SKM-1 treated with dmso at 0.1 percent for 144 hours (cell line): ENCODE measurements at regions not wholly inside any gene's neighbourhood (a gene's known extent, or its start where the extent isn't known, plus 50 kb on each side); places are given as distances from the start of the nearest gene placed in this dataset.
A peak's percentile ranks its signal among the peaks of the same experiment; 100 is the strongest.
"Not testable (repeated sequence)": the region's sequence is repeated elsewhere in the genome, so short reads cannot be mapped to it uniquely, and the experiment has no call there.

ENCODE experiments used
- DNase-seq: peaks from one replicate; lab custom pipeline; 2025; ENCODE audit not compliant: unreplicated experiment; lab: John Stamatoyannopoulos, UW

DNA sequence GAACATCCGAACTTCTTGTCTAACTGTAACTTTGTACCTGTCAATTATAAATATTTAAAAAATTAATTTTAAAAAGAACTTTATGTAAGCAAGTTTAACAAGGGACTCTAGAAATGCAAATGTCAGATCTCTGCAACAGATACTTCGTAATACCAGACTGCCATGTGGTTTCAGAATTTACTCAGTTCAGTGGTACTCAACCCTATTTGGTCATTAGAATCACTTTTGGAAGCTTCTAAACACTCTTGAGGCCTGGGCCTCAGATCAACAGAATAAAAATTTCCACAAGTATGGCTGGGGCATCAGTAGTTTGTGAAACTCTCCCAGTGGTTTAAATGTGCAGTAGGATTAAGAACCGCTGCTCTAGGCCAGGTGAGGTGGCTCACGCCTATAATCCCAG, 139.5 kb upstream of the SMYD2 start:
- DNase-seq: no peak

DNA sequence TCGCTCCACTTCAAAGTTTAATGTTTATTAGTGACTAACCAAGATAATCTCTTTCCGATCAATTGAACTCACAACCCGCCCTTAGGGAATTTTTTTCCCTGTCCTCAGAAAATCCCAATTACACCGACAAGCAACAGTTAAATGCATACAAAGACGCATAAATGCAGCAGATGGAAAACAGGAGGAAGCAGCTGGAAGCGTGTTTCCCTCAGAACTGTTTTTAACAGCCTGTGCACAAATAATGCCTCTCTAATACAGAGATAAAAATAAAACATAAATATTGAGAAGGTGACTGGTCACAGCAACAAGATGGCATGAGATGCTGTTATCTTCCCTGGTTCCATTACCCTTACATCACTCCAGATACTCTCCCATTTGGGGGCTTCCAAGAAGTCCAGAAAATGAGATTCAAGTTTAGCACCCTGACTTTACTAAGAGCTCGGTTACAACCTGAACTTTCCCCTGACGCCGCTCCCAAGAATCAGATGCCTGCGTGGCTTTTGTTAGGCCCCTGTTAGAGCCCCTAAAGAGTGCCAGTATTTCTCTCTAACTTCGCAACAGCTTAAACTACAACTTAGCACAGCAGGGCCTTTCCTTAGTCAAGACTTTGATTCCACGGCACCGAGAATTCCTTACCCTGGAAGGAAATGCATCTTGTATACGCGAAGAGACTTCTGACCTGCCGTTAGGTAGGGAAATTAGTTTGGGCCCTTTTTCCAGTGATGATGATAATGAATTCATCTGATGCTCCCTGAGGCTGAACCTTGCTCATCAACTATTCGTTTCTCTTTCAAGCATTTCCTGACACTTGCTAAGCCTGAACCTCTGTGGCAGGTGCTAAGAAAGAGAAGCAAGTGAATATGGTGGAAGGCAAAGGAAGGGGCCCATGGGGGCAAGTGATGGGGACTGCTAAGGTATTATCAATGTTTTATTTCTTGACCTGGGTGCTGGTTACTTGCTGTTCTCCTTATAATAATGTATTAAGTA, 137.7 kb upstream of the SMYD2 start:
- DNase-seq: no peak

DNA sequence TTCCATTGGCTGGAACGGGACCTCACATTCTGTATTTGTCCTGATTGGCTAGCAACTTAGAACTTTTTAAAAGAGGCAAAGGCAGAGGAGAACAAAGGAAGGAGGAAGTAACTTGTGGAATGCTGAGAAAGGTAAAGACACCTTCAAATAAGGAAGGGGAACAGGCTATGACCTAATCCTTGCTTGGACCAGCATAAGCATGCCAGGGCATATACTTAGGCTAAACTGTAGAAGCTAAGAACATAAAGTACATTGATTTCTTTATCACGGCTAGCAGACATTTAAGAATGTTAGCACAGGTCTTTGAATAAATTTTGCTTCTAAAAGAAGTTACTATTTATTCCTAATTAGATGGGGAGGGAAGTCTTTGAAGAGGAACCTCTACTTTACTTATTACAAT, 136.4 kb upstream of the SMYD2 start:
- not testable (repeated sequence) for DNase-seq

DNA sequence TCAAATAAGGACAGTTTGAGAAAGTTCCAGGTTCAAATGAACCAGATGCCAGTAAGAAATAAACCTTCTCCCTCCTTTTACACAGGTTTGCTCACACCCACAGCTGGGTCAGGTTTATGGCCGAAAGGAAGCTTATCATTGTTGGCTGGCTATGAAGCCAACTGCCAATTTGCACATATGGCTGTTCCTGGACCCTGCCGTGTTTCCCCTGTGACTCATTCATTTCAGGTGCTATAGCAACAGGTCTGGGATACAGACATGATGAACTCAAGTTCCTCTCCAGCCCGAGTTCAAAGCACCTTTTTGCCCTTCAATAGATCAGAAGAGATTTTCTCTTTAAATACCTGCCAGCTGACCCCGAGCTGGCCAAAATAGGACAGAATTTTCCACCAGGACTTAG, 134.4 kb upstream of the SMYD2 start:
- DNase-seq: no peak

DNA sequence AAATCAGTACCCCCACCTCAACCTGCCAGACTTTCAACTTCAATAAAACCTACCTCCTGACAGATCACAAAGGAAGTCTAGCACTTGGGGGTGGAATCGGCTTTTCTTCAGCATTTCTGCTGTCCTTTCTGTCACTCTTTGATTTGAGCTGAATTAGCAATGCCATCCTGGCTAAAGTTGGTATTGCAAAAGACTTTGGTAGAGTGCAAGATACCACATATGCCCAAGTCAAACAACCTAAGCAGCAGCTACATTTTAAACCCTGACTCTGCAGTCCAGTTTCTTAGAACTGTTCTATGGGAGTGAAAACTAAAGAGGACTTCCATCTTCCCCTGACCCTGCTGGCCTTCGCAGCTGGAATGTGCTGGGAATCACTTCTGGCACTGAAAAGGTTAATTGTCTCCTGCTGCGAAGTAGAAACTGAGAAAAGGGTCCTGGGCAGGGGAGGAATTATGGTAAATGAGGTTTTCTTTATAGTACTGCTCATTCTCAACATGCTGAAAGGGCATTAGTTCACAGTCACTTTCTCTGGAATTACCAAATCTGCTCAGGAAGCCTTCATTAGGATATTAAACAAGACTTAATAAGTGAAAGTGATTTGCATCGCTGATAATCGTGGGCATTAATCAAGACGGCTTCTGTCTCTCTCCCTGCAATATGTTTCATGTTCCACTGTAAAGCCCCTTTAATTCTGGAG, 126.2 kb upstream of the SMYD2 start:
- no peak for DNase-seq

DNA sequence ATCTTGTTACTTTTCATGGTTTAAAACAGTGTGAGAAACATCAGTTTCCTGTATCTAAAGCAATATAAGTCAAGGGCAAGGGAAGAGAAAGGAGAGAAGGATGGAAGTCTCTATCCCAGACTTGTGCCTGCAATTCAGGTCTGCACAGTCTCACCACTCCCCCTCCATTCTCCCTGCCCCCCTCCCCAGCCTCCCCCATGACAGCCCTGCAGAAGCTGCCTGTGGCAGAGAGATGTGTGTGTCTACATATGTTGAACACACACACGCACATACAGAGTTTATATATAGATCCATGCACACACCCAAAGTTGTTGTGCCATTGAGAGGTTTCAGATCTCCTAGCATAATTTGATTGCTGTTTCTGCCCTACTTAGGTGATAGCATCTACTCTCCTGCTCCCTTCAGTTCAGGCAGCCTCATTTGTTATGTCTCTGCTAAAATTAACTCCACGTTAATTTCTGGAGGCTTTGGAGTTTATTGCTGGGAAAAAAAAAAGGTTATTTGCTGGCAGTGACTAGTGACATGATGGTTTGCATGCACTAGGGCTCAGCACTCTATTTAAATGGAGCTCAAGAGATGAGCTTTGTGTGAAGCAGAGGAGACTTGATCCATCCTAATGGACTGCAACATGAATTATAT, 124.9 kb upstream of the SMYD2 start:
- DNase-seq: no peak

DNA sequence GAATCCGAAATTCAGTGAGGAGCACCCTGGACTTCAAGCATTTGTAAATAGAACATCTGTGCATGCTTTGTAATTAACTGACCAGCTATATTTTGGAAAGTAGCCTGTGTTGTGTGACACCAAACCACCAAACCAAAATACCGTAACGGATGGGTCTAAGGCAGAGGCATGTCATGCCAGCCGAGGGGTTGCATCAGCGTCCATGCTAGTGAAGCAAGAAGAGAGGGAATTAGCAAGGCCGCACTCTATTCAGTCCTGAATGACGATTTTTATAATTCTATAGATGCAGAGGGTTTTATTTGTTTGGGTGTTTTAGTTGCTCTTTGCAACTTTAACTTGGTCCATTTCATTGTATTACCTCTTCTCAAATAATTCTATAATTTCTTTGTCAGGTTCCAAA, 116.8 kb upstream of the SMYD2 start:
- DNase-seq: no peak

DNA sequence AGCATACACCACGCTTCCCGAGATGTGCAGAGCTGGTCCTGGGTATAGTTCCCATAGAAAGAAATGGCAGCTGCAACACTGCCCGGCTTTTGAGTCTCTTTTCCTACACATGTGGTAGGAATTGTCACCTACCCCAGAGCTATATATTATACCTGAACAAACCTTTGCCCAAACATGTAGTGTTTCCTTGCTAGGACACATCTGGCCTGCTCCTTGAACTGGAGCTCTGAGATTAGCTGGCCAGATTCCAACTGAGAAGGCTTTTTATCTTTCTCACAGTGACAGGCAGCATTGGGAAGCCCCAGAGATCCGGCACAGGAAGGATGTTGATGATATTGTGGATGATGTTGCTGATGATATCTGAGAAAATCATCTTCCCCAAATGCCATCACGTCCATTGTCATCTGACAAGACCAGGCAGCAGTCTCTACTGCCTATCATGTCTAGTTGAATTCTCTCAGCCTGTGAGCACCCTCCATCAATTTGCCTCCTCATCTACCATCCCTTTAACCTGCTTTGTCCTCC, 115.0 kb upstream of the SMYD2 start:
- DNase-seq: no peak

DNA sequence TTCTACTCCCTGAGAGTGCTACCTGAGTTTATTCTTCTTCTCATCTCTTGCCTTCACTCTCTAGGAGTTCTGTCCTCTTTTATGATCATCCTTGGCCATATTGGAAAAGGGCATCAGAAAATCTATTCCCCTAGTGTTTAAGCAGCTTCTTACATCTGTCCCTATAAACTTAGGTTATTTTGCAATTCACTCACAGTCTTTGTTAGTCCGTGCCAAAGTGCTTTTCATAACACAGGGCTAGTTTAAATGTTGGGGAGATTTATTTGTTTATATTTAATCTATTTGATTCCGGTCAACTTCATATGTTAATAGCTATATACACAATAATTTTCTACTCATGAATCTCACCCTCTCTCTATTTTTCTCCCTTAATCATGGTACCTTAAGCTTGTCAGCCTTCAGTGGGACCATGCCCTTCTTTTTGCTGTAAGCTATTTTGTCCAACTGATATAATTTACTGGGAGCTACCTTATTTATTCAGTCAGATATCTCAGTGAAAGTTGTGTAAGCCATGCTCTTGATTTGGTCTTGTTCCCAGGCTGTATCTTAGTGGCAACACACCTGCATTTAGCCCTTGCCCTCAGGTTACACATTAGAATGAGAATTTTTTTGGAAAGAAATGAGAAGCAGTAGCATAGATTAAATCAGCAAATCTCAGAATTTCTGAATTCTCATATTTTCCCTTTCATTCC, 106.3 kb upstream of the SMYD2 start:
- DNase-seq: no peak

DNA sequence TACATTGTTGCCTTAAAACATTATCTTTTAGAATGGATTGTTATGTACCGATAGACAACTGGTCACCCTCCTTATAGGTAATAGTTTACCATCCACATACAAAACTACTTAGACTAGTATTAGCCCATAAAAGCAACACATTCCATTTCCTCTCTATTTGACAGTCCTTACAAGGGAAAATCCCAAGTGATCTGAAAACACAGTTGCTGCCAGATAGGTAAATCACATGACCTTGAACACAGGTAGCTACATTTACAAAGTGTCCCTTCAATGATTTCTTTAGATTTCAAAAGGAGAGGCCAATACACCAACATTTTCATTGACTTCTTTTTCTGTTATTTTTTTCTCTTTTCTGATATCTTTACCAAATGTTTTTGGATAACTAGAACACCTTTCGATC, 102.9 kb upstream of the SMYD2 start:
- no peak for DNase-seq

DNA sequence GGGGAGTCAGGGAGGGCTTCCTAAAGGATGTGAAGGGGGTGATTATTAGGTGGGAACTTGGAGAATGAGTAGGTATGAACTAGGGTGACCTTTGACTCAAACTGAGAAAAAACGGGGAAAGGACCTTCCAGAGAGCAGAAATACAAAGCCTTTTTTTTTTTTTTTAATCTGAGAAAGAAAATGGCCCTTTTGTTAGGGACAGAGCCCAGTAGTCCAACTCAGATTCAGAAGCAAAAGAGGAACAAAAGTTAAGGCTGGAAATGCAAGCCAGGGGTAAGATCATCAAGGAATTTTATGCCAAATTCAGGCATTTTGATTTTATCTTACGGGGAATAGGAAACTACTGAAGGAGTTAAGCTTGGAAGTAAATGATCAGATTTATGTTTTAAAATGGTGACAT, 96.0 kb upstream of the SMYD2 start:
- no peak for DNase-seq

DNA sequence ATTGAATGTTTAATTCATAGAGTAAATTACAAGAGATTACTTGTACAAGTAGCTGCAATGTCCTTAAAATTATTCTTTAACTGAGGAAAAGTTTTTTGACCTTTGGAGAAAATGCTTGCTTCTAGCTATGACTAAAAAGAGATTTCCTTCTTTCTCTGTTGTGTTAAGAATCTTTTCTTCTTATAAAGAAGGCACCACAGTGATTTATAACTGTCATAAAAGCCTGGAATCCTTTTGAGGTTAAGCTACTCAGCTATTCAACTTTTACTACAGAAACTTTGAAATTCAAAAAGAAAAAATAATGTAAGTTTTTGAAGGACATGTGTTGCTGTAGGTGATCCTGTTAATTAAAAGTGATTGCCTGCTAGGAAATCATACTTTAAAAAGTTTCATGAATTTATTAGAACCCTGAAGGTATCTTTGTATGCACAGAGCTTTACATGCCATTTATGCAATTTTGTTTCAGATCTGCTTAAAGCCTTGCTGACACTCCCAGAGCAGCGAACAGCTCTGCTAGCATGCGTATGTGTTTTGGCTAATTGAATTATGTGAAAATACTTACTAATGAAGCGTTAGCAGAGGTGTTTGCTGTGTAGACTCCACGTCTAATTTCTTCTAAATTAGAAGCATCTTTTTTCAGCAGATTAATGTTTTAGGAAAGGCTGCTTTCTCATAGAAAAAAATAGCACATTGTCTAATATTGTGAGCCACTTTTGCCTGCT, 94.7 kb upstream of the SMYD2 start:
- no peak for DNase-seq

DNA sequence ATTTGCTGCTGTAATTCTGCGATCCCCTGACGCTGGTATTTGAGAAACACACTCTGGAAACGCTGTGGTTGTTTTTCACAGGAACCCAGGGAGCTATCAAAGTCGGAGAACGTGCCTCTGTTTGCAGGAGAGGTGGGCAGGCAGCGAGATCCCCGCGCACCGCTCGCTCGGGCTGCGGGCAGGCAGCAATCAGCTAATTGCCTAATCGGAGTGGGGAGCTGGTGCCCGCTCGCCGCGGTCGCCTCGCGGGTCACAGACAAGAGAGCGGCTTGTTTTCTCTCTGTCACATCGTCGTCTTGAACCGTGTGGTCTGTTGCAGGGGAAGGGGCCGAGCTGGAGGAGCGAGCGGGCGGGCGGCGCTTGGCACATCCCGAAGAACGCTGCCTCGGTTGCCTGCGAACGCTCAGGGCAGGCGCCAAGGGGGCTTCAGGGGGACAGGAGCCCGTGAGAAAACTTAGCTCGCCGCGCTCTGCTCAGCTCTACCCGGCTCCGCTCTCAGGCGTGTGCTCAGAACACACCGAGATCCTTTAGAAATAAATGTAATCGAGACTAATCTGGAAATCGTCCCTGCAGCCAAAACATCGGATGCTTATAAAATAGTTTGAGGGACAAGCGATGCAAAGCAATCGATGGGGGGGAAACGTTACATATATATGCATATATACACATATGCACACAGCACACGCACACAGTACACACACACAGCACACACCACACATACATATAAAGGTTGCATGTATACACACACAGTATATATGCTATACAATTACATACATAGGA, 93.6 kb upstream of the SMYD2 start:
- DNase-seq: no peak

DNA sequence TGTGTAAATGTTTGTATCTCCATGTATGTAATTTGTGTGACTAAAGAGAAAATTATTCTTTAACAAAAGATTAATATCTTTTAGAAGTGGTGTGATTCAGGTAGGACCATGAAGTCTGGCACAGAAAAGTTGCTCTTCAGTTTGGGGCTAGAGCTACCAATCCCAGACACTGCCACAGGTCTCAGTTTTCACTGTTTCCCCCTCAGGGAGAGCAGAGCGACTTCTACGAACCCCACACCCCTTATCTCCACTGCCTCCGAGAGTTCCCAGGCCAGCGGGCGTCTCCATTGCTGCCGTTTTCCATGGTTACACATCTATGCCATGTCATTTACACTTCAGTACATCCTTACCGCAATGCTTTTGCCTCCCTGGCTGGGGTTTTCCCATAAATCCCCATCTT, 93.0 kb upstream of the SMYD2 start:
- DNase-seq: no peak

DNA sequence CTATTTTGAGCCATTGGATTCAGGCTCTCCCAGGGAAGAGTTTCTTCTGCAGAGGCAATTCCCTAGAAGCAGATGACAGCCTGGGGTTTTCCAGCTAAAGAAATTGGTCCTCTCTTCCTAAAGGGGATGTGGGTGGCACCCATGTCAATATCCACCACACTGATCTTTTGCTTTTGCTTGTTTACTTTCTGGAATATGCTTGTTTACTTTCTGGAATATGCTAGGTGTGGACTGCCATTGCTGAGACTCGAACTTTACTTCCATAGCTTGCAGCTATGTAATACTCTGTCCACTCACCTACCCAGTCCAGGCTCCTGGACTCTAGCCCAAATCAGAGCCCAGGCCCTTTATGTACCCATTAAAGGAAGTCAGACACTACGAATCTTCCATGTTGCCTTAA, 92.1 kb upstream of the SMYD2 start:
- no peak for DNase-seq

DNA sequence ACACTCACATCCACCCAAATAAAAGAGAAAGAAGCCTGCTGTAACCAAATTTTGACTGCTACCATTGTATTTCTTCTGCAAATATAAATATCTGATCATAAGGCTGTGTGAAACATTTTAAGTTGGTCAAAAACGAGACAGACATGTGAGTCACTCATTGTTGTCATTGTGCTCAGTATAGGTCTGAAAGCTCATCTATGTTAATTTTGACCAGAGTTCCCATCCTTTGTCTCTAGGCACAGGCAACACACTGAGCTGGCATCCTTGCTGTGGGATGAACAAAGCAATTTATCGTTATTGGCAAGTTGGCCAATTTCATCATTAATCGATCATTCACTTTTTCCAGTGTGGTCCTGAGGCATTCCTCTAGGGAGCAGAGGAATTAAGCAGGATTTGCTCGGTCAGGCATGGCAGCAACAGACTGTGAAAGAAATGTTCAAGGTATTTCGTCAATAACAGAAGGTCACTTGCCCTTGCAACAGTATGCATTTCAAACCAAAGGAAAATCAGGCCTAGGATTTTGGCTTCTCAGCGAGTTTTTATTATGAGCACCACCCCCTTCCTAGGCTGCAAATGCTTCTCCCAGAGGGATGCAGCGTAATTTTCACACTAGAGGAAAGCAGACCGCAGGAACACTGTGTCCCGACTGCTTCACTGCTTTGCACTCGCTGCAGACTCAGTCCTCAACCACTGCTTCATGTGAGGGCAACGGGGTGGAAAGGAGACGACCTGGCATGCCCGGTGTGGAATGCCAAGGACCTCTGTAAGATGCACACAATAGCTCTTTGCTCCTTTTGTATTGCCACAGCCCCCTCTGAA, 87.9 kb upstream of the SMYD2 start:
- DNase-seq: no peak

DNA sequence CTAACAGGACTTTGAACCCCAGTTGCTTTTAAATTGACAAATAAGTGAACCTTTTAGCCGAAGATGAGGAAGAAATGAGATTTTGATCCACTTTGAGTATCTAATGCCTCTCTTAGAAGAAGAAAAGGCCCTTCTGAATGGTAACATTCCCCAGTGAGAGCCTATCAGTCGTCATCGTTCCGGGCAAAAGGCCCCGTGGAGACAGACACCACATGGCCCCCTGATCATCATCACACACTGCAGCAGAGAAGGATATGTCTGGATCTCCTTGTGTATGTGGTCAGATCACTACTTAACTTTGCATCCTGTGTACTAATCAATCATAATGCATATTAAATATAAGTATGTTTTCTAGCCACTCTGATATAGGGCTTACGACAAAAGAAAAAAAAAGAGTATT, 87.3 kb upstream of the SMYD2 start:
- DNase-seq: no peak

DNA sequence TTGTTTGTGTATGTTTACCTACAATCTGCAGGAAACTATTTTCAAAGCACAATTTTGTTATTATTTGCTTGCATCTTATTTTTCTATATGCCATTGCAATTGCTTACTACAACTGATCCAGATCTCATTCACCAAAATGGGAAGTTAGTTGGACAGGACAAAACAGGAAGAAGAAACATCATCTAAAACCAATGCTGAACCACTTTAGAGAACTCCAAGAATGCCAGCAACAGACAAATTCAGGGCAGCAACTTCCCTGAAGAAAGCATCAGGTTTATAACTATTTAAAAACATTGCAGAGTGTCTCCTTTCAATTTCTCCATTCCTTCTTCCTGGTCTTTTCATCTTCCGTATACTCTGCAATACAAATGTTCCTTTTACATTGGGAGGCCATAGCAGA, 82.4 kb upstream of the SMYD2 start:
- peak; percentile 88 for DNase-seq

DNA sequence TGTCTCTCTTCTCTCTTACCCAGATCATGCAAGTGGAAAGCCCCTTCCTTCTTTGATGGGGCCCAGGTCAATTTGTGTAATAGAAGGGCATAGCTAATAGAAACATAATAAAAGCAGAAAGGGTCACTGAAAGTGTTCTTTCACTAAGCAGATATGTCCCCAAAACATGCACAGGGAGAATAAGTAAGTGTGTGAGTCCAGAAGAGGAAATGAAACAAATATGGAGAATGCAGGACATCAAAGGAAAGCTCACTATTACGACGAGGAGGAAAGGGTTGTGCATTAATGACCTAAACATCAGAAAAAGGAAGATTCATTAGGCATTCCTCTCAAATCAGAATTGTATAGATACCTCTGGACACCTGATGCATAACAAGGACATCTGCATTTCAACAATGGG, 81.4 kb upstream of the SMYD2 start:
- no peak for DNase-seq
